HUES48 (cell line): ENCODE measurements at regions not wholly inside any gene's neighbourhood (a gene's known extent, or its start where the extent isn't known, plus 50 kb on each side); places are given as distances from the start of the nearest gene placed in this dataset.

Experiments used
- H3K27ac ChIP-seq: one replicate; pipeline ENCODE4 v1.7.0; 2013; ENCODE audit warnings: low read depth, low read length, inconsistent platforms
- H3K27me3 ChIP-seq: 2 replicates; pipeline ENCODE4 v1.6.1; 2013; ENCODE audit warnings: mild to moderate bottlenecking, low read length; ENCODE audit not compliant: control insufficient read depth, insufficient read depth
- H3K36me3 ChIP-seq: 2 replicates; pipeline ENCODE4 v1.6.1; 2013; ENCODE audit warnings: low read length; ENCODE audit not compliant: control insufficient read depth, insufficient read depth
- H3K4me1 ChIP-seq: 2 replicates; pipeline ENCODE4 v1.6.1; 2013; ENCODE audit warnings: mild to moderate bottlenecking, low read length; ENCODE audit not compliant: control insufficient read depth, insufficient read depth
- H3K4me3 ChIP-seq: 2 replicates; pipeline ENCODE4 v1.5.1; 2013; ENCODE audit warnings: mild to moderate bottlenecking, low read depth, low read length
- H3K9ac ChIP-seq: 2 replicates; pipeline ENCODE4 v1.6.1; 2013; ENCODE audit warnings: mild to moderate bottlenecking, low read depth, low read length, moderate library complexity
- H3K9me3 ChIP-seq: 2 replicates; pipeline ENCODE4 v1.6.1; 2013; ENCODE audit warnings: low read length; ENCODE audit not compliant: control insufficient read depth, insufficient read depth

GRCh38 chr21:15277466-15277865 is 212.7 kb upstream of the NRIP1 start:
- Histone ChIP-seq H3K4me1 (no peaks in the 10 kb centered on the region), H3K27me3 (no peaks in the 10 kb centered on the region), H3K27ac (no peak overlapping the region), H3K9me3 (no peaks in the 10 kb centered on the region), H3K9ac (no peak overlapping the region), H3K4me3 (no peak overlapping the region), H3K36me3 (no peaks in the 10 kb centered on the region)

GRCh38 chr21:15278279-15278678 is 213.5 kb upstream of the NRIP1 start:
- Histone ChIP-seq H3K27me3 (no peaks in the 10 kb centered on the region), H3K36me3 (no peaks in the 10 kb centered on the region), H3K4me3 (no peak overlapping the region), H3K9me3 (no peaks in the 10 kb centered on the region), H3K4me1 (no peaks in the 10 kb centered on the region), H3K9ac (no peak overlapping the region), H3K27ac (no peak overlapping the region)

- no peak overlapping the region for H3K27ac ChIP-seq
- H3K9me3 ChIP-seq = no peaks in the 10 kb centered on the region
These were observed 214.1 kb upstream of the NRIP1 start for GRCh38 chr21:15278851-15279250.

GRCh38 chr21:15279482-15279881 is 214.7 kb upstream of the NRIP1 start:
- Histone ChIP-seq H3K27me3 (no peaks in the 10 kb centered on the region), H3K4me3 (no peak overlapping the region), H3K27ac (no peak overlapping the region)

More at GRCh38 chr21:15278851-15279250, 214.1 kb upstream of the NRIP1 start:
- H3K36me3 ChIP-seq = no peaks in the 10 kb centered on the region
- H3K9ac ChIP-seq = no peak overlapping the region
- H3K4me1 ChIP-seq = no peaks in the 10 kb centered on the region
- H3K4me3 ChIP-seq = no peak overlapping the region
- no peaks in the 10 kb centered on the region for H3K27me3 ChIP-seq

GRCh38 chr21:15281714-15282113 is 216.9 kb upstream of the NRIP1 start:
- no peaks in the 10 kb centered on the region for H3K9me3 ChIP-seq
- H3K27me3 ChIP-seq = no peaks in the 10 kb centered on the region
- H3K36me3 ChIP-seq = no peaks in the 10 kb centered on the region
- no peak overlapping the region for H3K9ac ChIP-seq
- H3K4me3 ChIP-seq = no peak overlapping the region
- no peak overlapping the region for H3K27ac ChIP-seq
- no peaks in the 10 kb centered on the region for H3K4me1 ChIP-seq

More at GRCh38 chr21:15279482-15279881, 214.7 kb upstream of the NRIP1 start:
- H3K4me1 ChIP-seq = no peaks in the 10 kb centered on the region
- no peaks in the 10 kb centered on the region for H3K9me3 ChIP-seq
- H3K9ac ChIP-seq = no peak overlapping the region
- no peaks in the 10 kb centered on the region for H3K36me3 ChIP-seq

- H3K4me1 ChIP-seq = no peaks in the 10 kb centered on the region
- H3K36me3 ChIP-seq = no peaks in the 10 kb centered on the region
- H3K9me3 ChIP-seq = no peaks in the 10 kb centered on the region
- no peak overlapping the region for H3K9ac ChIP-seq
- H3K27ac ChIP-seq = no peak overlapping the region
- H3K27me3 ChIP-seq = no peaks in the 10 kb centered on the region
- H3K4me3 ChIP-seq = no peak overlapping the region
These were observed 217.9 kb upstream of the NRIP1 start for GRCh38 chr21:15282665-15283064.

GRCh38 chr21:15283138-15283537 is 218.3 kb upstream of the NRIP1 start:
- Histone ChIP-seq H3K27ac (no peak overlapping the region), H3K4me1 (no peaks in the 10 kb centered on the region), H3K9me3 (no peaks in the 10 kb centered on the region), H3K9ac (no peak overlapping the region), H3K4me3 (no peak overlapping the region), H3K27me3 (no peaks in the 10 kb centered on the region), H3K36me3 (no peaks in the 10 kb centered on the region)

- Histone ChIP-seq H3K27me3 (no peaks in the 10 kb centered on the region), H3K4me3 (no peak overlapping the region), H3K9me3 (no peaks in the 10 kb centered on the region), H3K36me3 (no peaks in the 10 kb centered on the region), H3K9ac (no peak overlapping the region), H3K4me1 (no peaks in the 10 kb centered on the region), H3K27ac (no peak overlapping the region)
These were observed 219.0 kb upstream of the NRIP1 start for GRCh38 chr21:15283789-15284188.

- Histone ChIP-seq H3K9ac (no peak overlapping the region), H3K4me3 (no peak overlapping the region), H3K9me3 (no peaks in the 10 kb centered on the region), H3K36me3 (no peaks in the 10 kb centered on the region), H3K4me1 (no peaks in the 10 kb centered on the region), H3K27me3 (no peaks in the 10 kb centered on the region), H3K27ac (no peak overlapping the region)
These were observed 220.8 kb upstream of the NRIP1 start for GRCh38 chr21:15285556-15285955.

GRCh38 chr21:15289246-15289645 is 224.4 kb upstream of the NRIP1 start:
- no peak overlapping the region for H3K4me3 ChIP-seq

GRCh38 chr21:15289896-15290841 is 225.4 kb upstream of the NRIP1 start:
- no peaks in the 10 kb centered on the region for H3K36me3 ChIP-seq
- H3K4me1 ChIP-seq = peaks cover 18% of the 10 kb centered on the region
- no peaks in the 10 kb centered on the region for H3K9me3 ChIP-seq
- no peak overlapping the region for H3K27ac ChIP-seq
- H3K27me3 ChIP-seq = no peaks in the 10 kb centered on the region
- no peak overlapping the region for H3K4me3 ChIP-seq
- no peak overlapping the region for H3K9ac ChIP-seq

More at GRCh38 chr21:15289246-15289645, 224.4 kb upstream of the NRIP1 start:
- no peaks in the 10 kb centered on the region for H3K36me3 ChIP-seq
- H3K4me1 ChIP-seq = peaks cover 18% of the 10 kb centered on the region
- H3K9me3 ChIP-seq = no peaks in the 10 kb centered on the region
- H3K27ac ChIP-seq = no peak overlapping the region
- H3K27me3 ChIP-seq = no peaks in the 10 kb centered on the region
- H3K9ac ChIP-seq = no peak overlapping the region
